ENCODE measurements at regions not wholly inside any gene's neighbourhood (a gene's known extent, or its start where the extent isn't known, plus 50 kb on each side); places are given as distances from the start of the nearest gene placed in this dataset.

DNA sequence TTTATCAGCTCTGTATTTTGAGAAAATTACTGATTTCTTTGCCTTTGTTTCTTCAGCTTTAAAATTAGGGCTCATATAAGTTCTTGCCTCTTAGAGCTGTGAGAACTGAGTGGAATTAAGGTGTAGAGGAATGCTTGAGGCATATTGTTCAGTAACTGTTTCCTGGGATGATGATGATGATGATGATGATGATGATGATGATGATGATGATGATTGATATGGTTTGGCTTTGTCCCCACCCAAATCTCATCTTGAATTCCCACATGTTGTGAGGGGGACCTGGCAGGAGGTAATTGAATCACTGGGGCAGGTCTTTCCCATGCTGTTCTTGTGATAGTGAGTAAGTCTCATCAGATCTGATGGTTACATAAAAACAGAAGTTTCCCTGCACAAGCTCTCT lies 118.7 kb downstream of the CHRM3 start:
- TF ChIP-seq CTCF (IDR thresholded peaks at IDR 0.05; ENCODE audit: insufficient read depth, low read depth, low read length, missing control alignments) = no peak

GRCh38 chr1:239507826-239508225 lies 121.5 kb downstream of the CHRM3 start:
- no peak for DNase-seq (ENCODE audit: low read depth)
- no peak overlapping the region for H3K4me3 ChIP-seq (ENCODE audit: low read depth, low read length)
- no peak for TF ChIP-seq CTCF (IDR thresholded peaks at IDR 0.05; ENCODE audit: insufficient read depth, low read depth, low read length, missing control alignments)

More for the DNA sequence above, 118.7 kb downstream of the CHRM3 start:
- no peak for DNase-seq (ENCODE audit: low read depth)
- H3K4me3 ChIP-seq (ENCODE audit: low read depth, low read length) = no peak overlapping the region

- H3K4me3 ChIP-seq (ENCODE audit: low read depth, low read length) = no peak overlapping the region
- no peak for DNase-seq (ENCODE audit: low read depth)
- TF ChIP-seq CTCF (IDR thresholded peaks at IDR 0.05; ENCODE audit: insufficient read depth, low read depth, low read length, missing control alignments) = no peak
Observed at GRCh38 chr1:239511875-239512274, 125.5 kb downstream of the CHRM3 start.

DNA sequence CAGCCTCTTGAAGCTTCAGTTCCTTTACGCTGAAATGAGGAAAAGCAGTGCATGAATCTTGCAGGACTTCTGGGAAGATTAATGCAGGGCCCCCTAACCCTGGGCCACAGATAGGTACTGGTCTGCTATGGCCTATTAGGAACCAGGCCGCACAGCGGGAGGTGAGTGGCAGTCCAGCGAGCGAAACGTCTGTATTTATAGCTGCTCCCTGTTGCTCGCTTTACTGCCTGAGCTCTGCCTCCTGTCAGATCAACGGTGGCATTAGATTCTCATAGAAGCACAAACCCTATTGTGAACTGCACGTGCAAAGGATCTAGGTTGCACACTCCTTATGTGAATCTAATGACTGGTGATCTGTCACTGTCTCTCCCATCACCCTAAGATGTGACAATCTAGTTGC lies 130.2 kb downstream of the CHRM3 start:
- no peak for DNase-seq (ENCODE audit: low read depth)
- no peak for TF ChIP-seq CTCF (IDR thresholded peaks at IDR 0.05; ENCODE audit: insufficient read depth, low read depth, low read length, missing control alignments)
- H3K4me3 ChIP-seq (ENCODE audit: low read depth, low read length) = no peak overlapping the region

DNA sequence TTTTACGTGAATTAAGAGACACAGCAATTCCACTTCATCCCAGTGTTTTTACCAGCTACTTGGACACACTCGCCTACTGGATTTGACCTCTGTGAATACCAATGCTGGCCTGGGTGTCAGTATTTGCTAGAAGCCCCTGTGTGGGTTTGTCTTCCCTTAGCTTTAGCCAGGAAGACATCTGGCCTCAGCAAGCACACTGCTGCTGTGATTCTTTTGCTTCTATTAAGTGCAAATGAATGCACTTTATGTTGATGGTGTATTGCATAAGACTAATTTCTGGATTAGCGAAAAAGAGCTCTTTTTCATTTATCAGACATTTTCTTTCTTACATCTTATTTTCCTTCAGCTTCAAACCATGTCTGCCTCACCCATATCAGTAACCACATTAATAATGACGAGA lies 140.0 kb downstream of the CHRM3 start:
- no peak for TF ChIP-seq CTCF (IDR thresholded peaks at IDR 0.05; ENCODE audit: insufficient read depth, low read depth, low read length, missing control alignments)
- DNase-seq (ENCODE audit: low read depth) = no peak
- no peak overlapping the region for H3K4me3 ChIP-seq (ENCODE audit: low read depth, low read length)

- TF ChIP-seq CTCF (IDR thresholded peaks at IDR 0.05; ENCODE audit: insufficient read depth, low read depth, low read length, missing control alignments) = no peak
- DNase-seq (ENCODE audit: low read depth) = no peak
- no peak overlapping the region for H3K4me3 ChIP-seq (ENCODE audit: low read depth, low read length)
Observed at GRCh38 chr1:239527051-239527693, 140.8 kb downstream of the CHRM3 start.
